Activated T-helper 1 cell treated with anti-CD3 and anti-CD28 coated beads, Interleukin-12 subunit alpha, Interleukin-12 subunit beta, Interleukin-2, Interleukin-4 antibody, amounts not matched to agents 30 ng/mL and 10 ng/mL and 1 ng/mL, durations not matched to agents 14 hours and 24 hours and 36 hours (primary cell): ENCODE measurements at regions not wholly inside any gene's neighbourhood (a gene's known extent, or its start where the extent isn't known, plus 50 kb on each side); places are given as distances from the start of the nearest gene placed in this dataset.
"Not testable (repeated sequence)": the region's sequence is repeated elsewhere in the genome, so short reads cannot be mapped to it uniquely, and the experiment has no call there.

ENCODE experiments used
- DNase-seq: peaks from one replicate; pipeline ENCODE4 v3.0.0; 2021; ENCODE audit warnings: low spot score
- H3K27ac Mint-ChIP-seq: one replicate; pipeline ENCODE4 v1.8.0; 2021; ENCODE audit warnings: mild to moderate bottlenecking, mixed read lengths
- H3K27me3 Mint-ChIP-seq: one replicate; pipeline ENCODE4 v1.8.0; 2022; ENCODE audit warnings: mild to moderate bottlenecking, moderate library complexity, mixed read lengths; ENCODE audit not compliant: insufficient read depth
- H3K36me3 Mint-ChIP-seq: one replicate; pipeline ENCODE4 v1.8.0; 2021; ENCODE audit warnings: low read depth, mixed read lengths
- H3K4me1 Mint-ChIP-seq: one replicate; pipeline ENCODE4 v1.8.0; 2021; ENCODE audit warnings: low read depth, mixed read lengths
- H3K4me3 Mint-ChIP-seq: one replicate; pipeline ENCODE4 v1.8.0; 2021; ENCODE audit warnings: mild to moderate bottlenecking, moderate library complexity, mixed read lengths
- H3K9me3 Mint-ChIP-seq: one replicate; pipeline ENCODE4 v1.8.0; 2021; ENCODE audit warnings: mixed read lengths
- intact Hi-C: fragments of 100-400 bp; cut with micrococcal nuclease; formaldehyde crosslinking; loops from one replicate; pipeline ENCODE4 v1.15.1; 2024

DNA sequence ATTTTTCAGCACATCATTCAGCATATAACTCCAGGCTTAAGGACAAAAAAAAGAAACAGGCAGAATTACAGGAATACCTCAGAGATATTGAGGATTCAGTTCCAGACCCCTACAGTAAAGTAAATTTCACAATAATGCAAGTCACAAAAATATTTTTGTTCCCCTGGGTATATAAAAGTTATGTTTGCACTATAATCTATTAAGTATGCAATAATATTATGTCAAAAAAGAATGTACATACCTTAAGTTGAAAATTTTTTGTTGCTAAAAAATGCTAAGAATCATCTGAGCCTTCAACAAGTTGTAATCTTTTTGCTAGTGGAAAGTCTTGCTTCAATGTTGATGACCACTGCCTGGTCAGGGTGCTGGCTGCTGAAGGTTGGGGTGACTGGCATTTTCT, 2532.5 kb downstream of the ARAP2 start:
- Mint-ChIP-seq H3K36me3 (no peaks in the 10 kb centered on the region), H3K4me3 (no peak overlapping the region), H3K9me3 (peaks cover 16% of the 10 kb centered on the region), H3K27ac (no peak overlapping the region), H3K4me1 (no peaks in the 10 kb centered on the region), H3K27me3 (no peaks in the 10 kb centered on the region)
- intact Hi-C loops, result no loop called here
- no peak for DNase-seq

GRCh38 chr4:33714971-33715370, 2529.3 kb downstream of the ARAP2 start:
- H3K4me1 Mint-ChIP-seq, result no peaks in the 10 kb centered on the region
- no peaks in the 10 kb centered on the region for H3K36me3 Mint-ChIP-seq
- H3K4me3 Mint-ChIP-seq, result no peak overlapping the region
- peaks cover 14% of the 10 kb centered on the region for H3K9me3 Mint-ChIP-seq
- intact Hi-C loops, result no loop called here
- H3K27me3 Mint-ChIP-seq, result no peaks in the 10 kb centered on the region
- DNase-seq, result no peak
- no peak overlapping the region for H3K27ac Mint-ChIP-seq

DNA sequence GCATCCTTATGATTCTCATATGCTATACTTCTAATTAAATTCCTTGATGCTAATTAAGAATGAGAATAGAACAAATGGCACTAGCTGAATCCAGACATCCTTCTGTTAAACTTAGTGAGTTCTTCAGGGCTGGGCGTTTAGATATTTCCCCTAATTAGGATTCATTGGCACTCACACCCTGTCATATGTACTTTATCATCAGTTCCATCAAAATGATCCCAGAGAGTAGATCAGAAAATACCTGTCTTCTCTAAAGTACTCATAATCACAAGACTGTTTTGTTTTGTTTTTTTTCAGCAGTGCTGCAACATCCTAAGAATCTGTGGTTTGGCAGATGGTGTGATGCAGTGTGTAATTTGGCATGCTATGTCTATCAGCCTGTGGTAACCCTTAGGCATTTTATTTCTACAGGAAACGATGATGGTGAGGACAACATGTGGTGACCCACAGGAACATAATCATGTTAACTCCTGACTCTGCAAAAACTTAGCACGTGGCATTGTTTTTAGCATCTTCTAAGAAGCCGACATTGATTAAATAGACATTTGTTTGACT, 2528.4 kb downstream of the ARAP2 start:
- Mint-ChIP-seq H3K27me3 (no peaks in the 10 kb centered on the region), H3K9me3 (peaks cover 8% of the 10 kb centered on the region), H3K27ac (no peak overlapping the region), H3K4me3 (no peak overlapping the region), H3K4me1 (no peaks in the 10 kb centered on the region), H3K36me3 (no peaks in the 10 kb centered on the region)
- intact Hi-C loops, result no loop called here
- DNase-seq, result no peak

- intact Hi-C loops, result no loop called here
- H3K27ac Mint-ChIP-seq, result no peak overlapping the region
- H3K27me3 Mint-ChIP-seq, result no peaks in the 10 kb centered on the region
- peaks cover 12% of the 10 kb centered on the region for H3K9me3 Mint-ChIP-seq
- no peaks in the 10 kb centered on the region for H3K36me3 Mint-ChIP-seq
- no peak for DNase-seq
- H3K4me1 Mint-ChIP-seq, result no peaks in the 10 kb centered on the region
- no peak overlapping the region for H3K4me3 Mint-ChIP-seq
These were observed 2522.1 kb downstream of the ARAP2 start for GRCh38 chr4:33722254-33722653.

DNA sequence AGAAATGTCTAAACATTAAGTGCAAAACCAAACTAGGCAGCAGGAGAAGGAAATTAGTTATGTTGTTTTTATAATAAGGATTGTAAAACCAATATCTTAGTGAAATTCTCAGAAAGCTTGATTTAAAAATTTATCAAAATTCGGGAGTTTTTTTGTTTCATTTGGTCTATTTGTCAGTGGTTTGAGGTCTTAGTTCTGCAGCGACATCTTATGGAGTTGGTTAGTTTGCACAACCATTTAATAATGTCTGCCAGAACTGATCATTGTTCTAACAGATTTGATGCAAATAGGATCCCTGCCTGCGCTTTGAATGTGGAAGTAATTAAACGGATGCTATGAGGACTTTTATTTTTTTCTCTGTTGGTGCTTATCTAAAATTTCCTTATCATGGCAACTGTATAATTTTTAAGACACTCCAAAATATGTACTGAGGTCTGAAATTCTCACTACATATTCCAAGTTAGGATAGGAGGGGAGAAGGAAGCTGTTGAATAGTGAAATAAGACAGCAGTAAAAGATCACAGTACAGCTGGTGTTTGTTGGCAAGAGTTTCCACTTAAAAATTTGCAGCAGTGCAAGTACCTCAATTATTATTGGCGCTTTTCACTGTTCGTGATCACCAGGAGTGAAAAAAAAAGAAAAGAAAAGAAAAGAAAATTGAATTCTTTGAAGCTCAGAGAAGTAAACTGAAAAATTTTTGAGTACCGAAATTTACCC, 2521.4 kb downstream of the ARAP2 start:
- Mint-ChIP-seq H3K4me3 (no peak overlapping the region), H3K27ac (no peak overlapping the region), H3K36me3 (no peaks in the 10 kb centered on the region), H3K4me1 (no peaks in the 10 kb centered on the region), H3K27me3 (no peaks in the 10 kb centered on the region), H3K9me3 (peaks cover 6% of the 10 kb centered on the region)
- intact Hi-C loops, result no loop called here
- DNase-seq, result no peak

DNA sequence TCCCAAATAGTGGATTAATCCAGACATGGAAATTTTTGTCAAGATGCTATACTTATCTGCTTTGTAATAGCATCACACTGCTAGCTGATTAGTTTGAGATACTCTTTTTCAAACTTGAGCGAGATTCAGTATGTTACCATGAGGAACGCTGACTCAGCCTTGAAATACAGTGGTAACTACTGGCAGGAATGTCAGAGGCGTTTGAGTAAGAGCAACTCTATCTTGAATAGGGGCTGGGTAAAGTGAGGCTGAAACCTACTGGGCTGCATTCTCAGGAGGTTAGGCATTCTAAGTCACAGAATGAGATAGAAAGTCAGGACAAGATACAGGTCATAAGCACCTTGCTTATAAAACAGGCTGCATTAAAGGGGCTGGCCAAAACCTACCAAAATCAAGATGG, 2519.6 kb downstream of the ARAP2 start:
- Mint-ChIP-seq H3K36me3 (no peaks in the 10 kb centered on the region), H3K27me3 (no peaks in the 10 kb centered on the region), H3K27ac (no peak overlapping the region), H3K4me1 (no peaks in the 10 kb centered on the region), H3K4me3 (no peak overlapping the region), H3K9me3 (peaks cover 6% of the 10 kb centered on the region)
- intact Hi-C loops, result no loop called here
- no peak for DNase-seq

DNA sequence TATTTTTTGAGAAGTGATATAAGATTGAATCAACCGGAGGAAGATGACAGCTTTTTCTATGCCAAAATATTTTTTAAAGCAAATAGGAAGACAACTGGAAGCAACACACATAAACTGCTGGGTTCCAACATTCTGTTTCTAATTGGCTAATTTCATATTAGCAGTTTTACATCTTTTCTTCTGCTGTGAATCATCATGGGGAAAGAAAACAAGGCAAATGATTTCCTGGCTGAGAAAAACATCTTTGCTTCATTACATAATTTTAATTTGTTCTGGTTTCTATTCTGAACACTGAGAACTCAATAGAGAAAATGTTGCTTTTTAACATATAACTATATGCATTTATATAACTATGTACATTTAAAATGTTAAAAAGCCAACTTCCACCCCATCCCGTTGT, 2518.5 kb downstream of the ARAP2 start:
- Mint-ChIP-seq H3K36me3 (no peaks in the 10 kb centered on the region), H3K4me1 (no peaks in the 10 kb centered on the region), H3K9me3 (peaks cover 6% of the 10 kb centered on the region), H3K4me3 (no peak overlapping the region), H3K27ac (no peak overlapping the region), H3K27me3 (no peaks in the 10 kb centered on the region)
- DNase-seq, result no peak
- intact Hi-C loops, result no loop called here

DNA sequence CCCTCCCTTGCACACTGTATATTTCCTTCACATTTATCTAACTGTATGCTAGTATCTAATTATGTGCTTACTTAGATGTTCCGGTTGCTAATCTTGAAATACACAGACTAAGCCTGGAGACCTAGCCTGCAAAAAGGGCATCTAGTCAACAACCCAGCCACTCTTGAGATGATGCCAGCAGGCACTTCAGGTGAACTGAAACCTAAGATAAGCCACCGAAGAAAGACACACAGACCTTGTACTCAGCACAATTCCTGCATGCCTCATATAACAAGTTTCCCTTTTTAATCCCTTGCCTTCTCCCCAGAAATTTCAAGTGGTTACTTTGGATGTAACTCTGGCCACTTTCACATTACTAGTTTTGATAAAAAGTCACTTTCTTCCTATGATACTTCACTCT, 2506.6 kb downstream of the ARAP2 start:
- no peak overlapping the region for H3K4me3 Mint-ChIP-seq
- intact Hi-C loops, result no loop called here
- H3K9me3 Mint-ChIP-seq, result peaks cover 5% of the 10 kb centered on the region
- H3K4me1 Mint-ChIP-seq, result no peaks in the 10 kb centered on the region
- H3K27ac Mint-ChIP-seq, result no peak overlapping the region
- H3K27me3 Mint-ChIP-seq, result no peaks in the 10 kb centered on the region
- no peaks in the 10 kb centered on the region for H3K36me3 Mint-ChIP-seq
- DNase-seq, result no peak

DNA sequence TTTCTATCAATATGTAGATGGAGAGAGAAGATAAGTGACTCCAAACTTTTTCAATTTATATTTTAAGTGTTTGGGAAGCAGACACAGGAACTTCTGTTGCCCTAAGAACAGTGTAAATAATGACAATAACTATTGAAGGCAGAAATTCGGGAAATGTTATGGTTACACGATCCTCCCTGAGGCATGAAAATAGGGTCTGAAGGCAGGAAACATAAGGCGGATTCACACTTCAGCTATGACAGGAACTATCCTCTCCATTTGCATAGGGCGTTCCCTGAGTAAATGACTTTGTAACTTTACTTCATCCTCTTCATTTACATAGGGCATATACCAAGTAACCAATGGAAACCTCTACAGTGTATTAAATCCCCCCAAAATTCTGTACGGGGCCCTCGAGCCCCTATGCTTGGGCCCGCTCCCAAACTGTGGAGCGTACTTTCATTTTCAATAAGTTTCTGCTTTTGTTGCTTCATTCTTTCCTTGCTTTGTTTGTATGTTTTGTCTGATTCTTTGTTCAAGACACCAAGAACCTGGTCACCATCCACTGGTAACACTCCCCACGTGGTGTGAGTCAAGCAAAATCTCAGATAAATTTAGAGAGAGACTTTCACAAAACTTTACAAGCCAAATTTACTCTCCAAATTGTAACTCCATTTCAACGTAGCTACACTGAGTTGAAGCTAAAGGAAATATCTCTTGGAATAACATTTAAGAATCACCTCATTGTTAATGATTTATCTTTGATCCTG, 2504.3 kb downstream of the ARAP2 start:
- no peaks in the 10 kb centered on the region for H3K36me3 Mint-ChIP-seq
- no peak overlapping the region for H3K27ac Mint-ChIP-seq
- DNase-seq, result no peak
- H3K4me3 Mint-ChIP-seq, result no peak overlapping the region
- H3K27me3 Mint-ChIP-seq, result no peaks in the 10 kb centered on the region
- no peaks in the 10 kb centered on the region for H3K4me1 Mint-ChIP-seq
- intact Hi-C loops, result no loop called here
- peaks cover 17% of the 10 kb centered on the region for H3K9me3 Mint-ChIP-seq

DNA sequence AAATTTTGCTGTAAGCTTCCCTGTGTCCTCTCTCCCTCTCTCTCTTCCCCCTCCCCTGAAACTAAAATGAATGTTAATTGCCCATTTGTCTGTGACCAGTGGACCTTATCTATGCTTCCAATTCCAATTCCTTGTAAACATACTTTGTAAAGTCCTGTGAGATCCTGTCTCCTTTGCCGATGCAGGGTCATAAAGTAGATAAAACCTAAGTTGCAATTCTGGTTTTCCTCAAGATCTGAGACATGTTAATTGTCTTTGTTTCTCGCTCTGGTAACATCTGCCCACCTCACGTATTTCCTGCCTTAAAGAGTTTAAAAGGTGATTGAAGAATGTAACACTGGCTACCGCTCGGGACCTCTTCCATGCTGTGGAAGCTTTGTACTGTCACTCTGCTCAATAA, 2503.4 kb downstream of the ARAP2 start:
- not testable (repeated sequence) for DNase-seq

DNA sequence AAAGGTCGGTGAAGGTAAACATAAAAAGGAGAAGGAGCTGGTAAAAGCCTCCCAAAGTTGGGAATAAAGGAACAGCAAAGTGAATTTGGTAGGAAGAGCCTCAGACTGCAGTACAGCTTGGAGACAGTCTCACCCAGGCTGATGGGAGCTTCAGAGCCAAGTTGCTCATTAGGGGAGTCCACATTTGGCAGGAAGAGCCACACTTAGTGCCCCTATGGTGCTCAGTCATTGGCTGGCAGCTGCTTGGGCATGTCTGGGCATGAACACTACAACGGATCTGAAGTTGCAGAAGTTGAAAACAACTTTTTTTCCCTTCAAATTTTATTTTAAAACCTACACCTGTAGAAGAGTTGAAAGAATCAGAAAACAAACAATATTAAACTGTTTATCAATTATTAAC, 2497.3 kb downstream of the ARAP2 start:
- no peaks in the 10 kb centered on the region for H3K36me3 Mint-ChIP-seq
- H3K27ac Mint-ChIP-seq, result no peak overlapping the region
- DNase-seq, result no peak
- H3K4me3 Mint-ChIP-seq, result no peak overlapping the region
- no peaks in the 10 kb centered on the region for H3K27me3 Mint-ChIP-seq
- intact Hi-C loops, result no loop called here
- H3K9me3 Mint-ChIP-seq, result peaks cover 36% of the 10 kb centered on the region
- H3K4me1 Mint-ChIP-seq, result no peaks in the 10 kb centered on the region

More for the DNA sequence above, 2503.4 kb downstream of the ARAP2 start:
- H3K4me1 Mint-ChIP-seq, H3K27me3 Mint-ChIP-seq, H3K4me3 Mint-ChIP-seq, H3K27ac Mint-ChIP-seq, intact Hi-C loops, H3K36me3 Mint-ChIP-seq: not testable (repeated sequence)
- peaks cover 23% of the 10 kb centered on the region for H3K9me3 Mint-ChIP-seq

DNA sequence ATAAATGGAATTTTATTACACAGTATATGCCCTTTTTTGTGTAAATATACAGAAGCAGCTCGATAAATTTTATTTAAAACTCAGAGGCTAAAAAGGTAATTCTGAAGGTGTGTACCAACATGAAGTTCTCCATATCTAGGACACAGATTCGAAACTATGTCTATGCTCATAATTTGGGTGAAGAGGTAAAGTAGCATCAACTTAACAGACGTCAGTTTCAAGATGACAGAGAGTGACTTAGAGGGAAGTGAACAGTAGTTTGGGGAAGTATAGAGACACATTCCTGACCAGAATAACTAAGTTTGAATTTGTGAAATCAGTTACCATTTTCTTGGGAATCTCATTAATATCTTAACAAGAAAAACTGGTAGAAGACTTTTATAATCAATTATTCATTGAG, 2493.3 kb downstream of the ARAP2 start:
- Mint-ChIP-seq H3K4me1 (no peaks in the 10 kb centered on the region), H3K27ac (no peak overlapping the region), H3K9me3 (peaks cover 14% of the 10 kb centered on the region), H3K4me3 (no peak overlapping the region), H3K27me3 (no peaks in the 10 kb centered on the region), H3K36me3 (no peaks in the 10 kb centered on the region)
- intact Hi-C loops, result no loop called here
- no peak for DNase-seq

- DNase-seq, result no peak
- Mint-ChIP-seq H3K9me3 (peaks cover 11% of the 10 kb centered on the region), H3K27me3 (no peaks in the 10 kb centered on the region), H3K36me3 (no peaks in the 10 kb centered on the region), H3K27ac (no peak overlapping the region), H3K4me1 (no peaks in the 10 kb centered on the region), H3K4me3 (no peak overlapping the region)
- intact Hi-C loops, result no loop called here
These were observed 2471.7 kb downstream of the ARAP2 start for GRCh38 chr4:33772582-33772981.
